GM23338 (cell line): ENCODE measurements at regions not wholly inside any gene's neighbourhood (a gene's known extent, or its start where the extent isn't known, plus 50 kb on each side); places are given as distances from the start of the nearest gene placed in this dataset.

Experiments used
- ATAC-seq: fragments of 200-7000 bp; cut with Tn5 transposase; 3 replicates; pipeline ENCODE4 v1.9.1; 2020
- DNase-seq: peaks from one replicate; pipeline ENCODE4 v3.0.0-alpha.2; 2015; ENCODE audit warnings: low spot score
- H2AFZ ChIP-seq: fragments of 200-600 bp; sonication (generic); 2 replicates; pipeline ENCODE4 v1.8.0; 2016; ENCODE audit warnings: antibody characterized with exemption, mild to moderate bottlenecking, moderate library complexity
- H3F3A ChIP-seq: fragments of 200-600 bp; sonication (generic); replicated peaks from 2 replicates; pipeline ENCODE4 v1.8.0; 2017; ENCODE audit warnings: antibody characterized with exemption, mixed run types, low read depth
- H3K27ac ChIP-seq: fragments of 200-600 bp; sonication (generic); 2 replicates; pipeline ENCODE4 v1.6.1; 2016; ENCODE audit warnings: low read depth
- H3K27me3 ChIP-seq: fragments of 200-600 bp; sonication (generic); 2 replicates; pipeline ENCODE4 v1.8.0; 2016; ENCODE audit warnings: mild to moderate bottlenecking, mixed run types, moderate library complexity; ENCODE audit not compliant: insufficient read depth
- H3K36me3 ChIP-seq: fragments of 200-600 bp; sonication (generic); 2 replicates; pipeline ENCODE4 v1.8.0; 2016; ENCODE audit warnings: mild to moderate bottlenecking; ENCODE audit not compliant: insufficient read depth
- H3K4me1 ChIP-seq: fragments of 200-600 bp; sonication (generic); 2 replicates; pipeline ENCODE4 v1.8.0; 2016; ENCODE audit warnings: mild to moderate bottlenecking, moderate library complexity; ENCODE audit not compliant: insufficient read depth
- H3K4me2 ChIP-seq: fragments of 200-600 bp; sonication (generic); 2 replicates; pipeline ENCODE4 v1.7.1; 2017; ENCODE audit warnings: mixed run types
- H3K4me3 ChIP-seq: fragments of 200-600 bp; sonication (generic); 2 replicates; pipeline ENCODE4 v1.6.1; 2016; ENCODE audit warnings: mixed run types
- H3K79me2 ChIP-seq: fragments of 200-600 bp; sonication (generic); replicated peaks from 2 replicates; pipeline ENCODE4 v1.8.0; 2017; ENCODE audit warnings: mild to moderate bottlenecking; ENCODE audit not compliant: insufficient read depth
- H3K9me2 ChIP-seq: fragments of 200-600 bp; sonication (generic); 2 replicates; pipeline ENCODE4 v1.8.0; 2017; ENCODE audit not compliant: insufficient read depth
- H4K20me1 ChIP-seq: fragments of 200-600 bp; sonication (generic); replicated peaks from 2 replicates; pipeline ENCODE4 v1.8.0; 2017; ENCODE audit warnings: mild to moderate bottlenecking; ENCODE audit not compliant: insufficient read depth
- H3K27ac Mint-ChIP-seq: 2 replicates; pipeline ENCODE4 v1.8.0; 2020; ENCODE audit warnings: inconsistent platforms, mild to moderate bottlenecking, moderate library complexity, mixed read lengths
- H3K27me3 Mint-ChIP-seq: 3 replicates; pipeline ENCODE4 v1.8.0; 2022; ENCODE audit warnings: low read depth, mild to moderate bottlenecking, moderate library complexity, mixed read lengths, inconsistent platforms; ENCODE audit not compliant: insufficient read depth, poor library complexity
- H3K36me3 Mint-ChIP-seq: 3 replicates; pipeline ENCODE4 v1.8.0; 2021; ENCODE audit warnings: low read depth, mild to moderate bottlenecking, inconsistent platforms, moderate library complexity, mixed read lengths
- H3K4me1 Mint-ChIP-seq: 3 replicates; pipeline ENCODE4 v1.8.0; 2020; ENCODE audit warnings: mild to moderate bottlenecking, inconsistent platforms, mixed read lengths
- H3K4me3 Mint-ChIP-seq: 3 replicates; pipeline ENCODE4 v1.8.0; 2021; ENCODE audit warnings: moderate library complexity, mild to moderate bottlenecking, inconsistent platforms, mixed read lengths
- H3K9me3 Mint-ChIP-seq: 3 replicates; pipeline ENCODE4 v1.8.0; 2020; ENCODE audit warnings: moderate library complexity, mild to moderate bottlenecking, inconsistent platforms, mixed read lengths
- CREB1 ChIP-seq: fragments of 250-450 bp; sonication (Bioruptor Pico); IDR thresholded peaks from 2 replicates; pipeline ENCODE4 v1.5.0; 2020; ENCODE audit warnings: low read depth, mild to moderate bottlenecking, moderate library complexity
- ETS1 ChIP-seq: IDR thresholded peaks from 2 replicates; pipeline ENCODE4 v1.6.1; 2016; ENCODE audit warnings: antibody characterized with exemption
- EZH2 ChIP-seq: fragments of 200-600 bp; sonication (generic); IDR thresholded peaks from one replicate; pipeline ENCODE4 v1.8.0; 2017; ENCODE audit warnings: antibody characterized with exemption, mild to moderate bottlenecking, low read depth; ENCODE audit not compliant: unreplicated experiment
- EZH2phosphoT487 ChIP-seq: fragments of 200-600 bp; sonication (generic); IDR thresholded peaks from one replicate; pipeline ENCODE4 v1.8.1; 2018; ENCODE audit warnings: antibody characterized with exemption; ENCODE audit not compliant: unreplicated experiment
- JUNB ChIP-seq: IDR thresholded peaks from one replicate; pipeline ENCODE4 v1.6.1; 2016; ENCODE audit warnings: antibody characterized with exemption; ENCODE audit not compliant: unreplicated experiment
- NANOG ChIP-seq: IDR thresholded peaks from 2 replicates; pipeline ENCODE4 v1.6.1; 2016; ENCODE audit warnings: antibody characterized with exemption, borderline replicate concordance
- POLR2AphosphoS5 ChIP-seq: IDR thresholded peaks from 2 replicates; pipeline ENCODE4 v1.6.1; 2016; ENCODE audit warnings: antibody characterized with exemption, low read depth
- STAT1 ChIP-seq: IDR thresholded peaks from one replicate; pipeline ENCODE4 v1.6.1; 2016; ENCODE audit warnings: antibody characterized with exemption; ENCODE audit not compliant: unreplicated experiment
- ZNF114 ChIP-seq: fragments of 250-450 bp; sonication (Bioruptor Pico); IDR thresholded peaks from 2 replicates; pipeline ENCODE4 v1.5.0; 2020; ENCODE audit warnings: mild to moderate bottlenecking, moderate library complexity
- ZNF331 ChIP-seq: fragments of 250-450 bp; sonication (Bioruptor Pico); IDR thresholded peaks from 2 replicates; pipeline ENCODE4 v1.5.0; 2020; ENCODE audit warnings: low read depth, mild to moderate bottlenecking, moderate library complexity
- TF ChIP-seq, protein P1 (sequence below), 2 experiments: fragments of 200-600 bp in 1 of 2; sonication (generic) in 1 of 2; conservative IDR thresholded peaks; 2 replicates each; pipeline versions ENCODE4 v1.5.1 to v1.6.1; 2016 to 2017; ENCODE audit warnings: antibody characterized with exemption in 2 of 2, low read depth in 2 of 2, mild to moderate bottlenecking in 2 of 2, moderate library complexity in 1 of 2
- TF ChIP-seq, protein P2 (sequence below): IDR thresholded peaks from one replicate; pipeline ENCODE4 v1.6.1; 2018; ENCODE audit warnings: antibody characterized with exemption; ENCODE audit not compliant: unreplicated experiment

DNA sequence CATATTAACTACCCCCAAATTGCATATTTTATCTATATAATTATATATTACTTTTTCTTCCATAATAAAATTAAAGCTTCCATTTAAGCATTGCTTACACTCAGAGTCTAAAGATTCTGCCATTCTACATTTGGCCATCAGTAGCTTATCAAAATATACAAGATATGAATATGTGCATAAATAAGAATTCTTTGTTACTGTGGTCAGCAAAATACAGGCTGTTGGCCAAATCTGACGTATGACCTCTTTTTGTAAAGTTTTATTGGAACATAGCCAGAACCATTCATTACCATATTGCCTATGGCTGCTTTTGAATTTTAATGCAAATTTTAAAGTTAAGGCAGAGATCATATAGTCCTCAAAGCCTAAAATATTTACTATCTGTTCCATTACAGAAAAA, 643.9 kb upstream of the VRK2 start (continued):
- TF ChIP-seq, protein P1, sequence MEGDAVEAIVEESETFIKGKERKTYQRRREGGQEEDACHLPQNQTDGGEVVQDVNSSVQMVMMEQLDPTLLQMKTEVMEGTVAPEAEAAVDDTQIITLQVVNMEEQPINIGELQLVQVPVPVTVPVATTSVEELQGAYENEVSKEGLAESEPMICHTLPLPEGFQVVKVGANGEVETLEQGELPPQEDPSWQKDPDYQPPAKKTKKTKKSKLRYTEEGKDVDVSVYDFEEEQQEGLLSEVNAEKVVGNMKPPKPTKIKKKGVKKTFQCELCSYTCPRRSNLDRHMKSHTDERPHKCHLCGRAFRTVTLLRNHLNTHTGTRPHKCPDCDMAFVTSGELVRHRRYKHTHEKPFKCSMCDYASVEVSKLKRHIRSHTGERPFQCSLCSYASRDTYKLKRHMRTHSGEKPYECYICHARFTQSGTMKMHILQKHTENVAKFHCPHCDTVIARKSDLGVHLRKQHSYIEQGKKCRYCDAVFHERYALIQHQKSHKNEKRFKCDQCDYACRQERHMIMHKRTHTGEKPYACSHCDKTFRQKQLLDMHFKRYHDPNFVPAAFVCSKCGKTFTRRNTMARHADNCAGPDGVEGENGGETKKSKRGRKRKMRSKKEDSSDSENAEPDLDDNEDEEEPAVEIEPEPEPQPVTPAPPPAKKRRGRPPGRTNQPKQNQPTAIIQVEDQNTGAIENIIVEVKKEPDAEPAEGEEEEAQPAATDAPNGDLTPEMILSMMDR (conservative IDR thresholded peaks at IDR 0.05; ENCODE audit: low read depth in 2 of 2), result no peak

- no peak overlapping the region for H3K27ac ChIP-seq
- DNase-seq, result peak; percentile 36
- H3K27ac Mint-ChIP-seq, result no peak overlapping the region; the same call in 1 of the 2 replicates
- TF ChIP-seq, protein P2, sequence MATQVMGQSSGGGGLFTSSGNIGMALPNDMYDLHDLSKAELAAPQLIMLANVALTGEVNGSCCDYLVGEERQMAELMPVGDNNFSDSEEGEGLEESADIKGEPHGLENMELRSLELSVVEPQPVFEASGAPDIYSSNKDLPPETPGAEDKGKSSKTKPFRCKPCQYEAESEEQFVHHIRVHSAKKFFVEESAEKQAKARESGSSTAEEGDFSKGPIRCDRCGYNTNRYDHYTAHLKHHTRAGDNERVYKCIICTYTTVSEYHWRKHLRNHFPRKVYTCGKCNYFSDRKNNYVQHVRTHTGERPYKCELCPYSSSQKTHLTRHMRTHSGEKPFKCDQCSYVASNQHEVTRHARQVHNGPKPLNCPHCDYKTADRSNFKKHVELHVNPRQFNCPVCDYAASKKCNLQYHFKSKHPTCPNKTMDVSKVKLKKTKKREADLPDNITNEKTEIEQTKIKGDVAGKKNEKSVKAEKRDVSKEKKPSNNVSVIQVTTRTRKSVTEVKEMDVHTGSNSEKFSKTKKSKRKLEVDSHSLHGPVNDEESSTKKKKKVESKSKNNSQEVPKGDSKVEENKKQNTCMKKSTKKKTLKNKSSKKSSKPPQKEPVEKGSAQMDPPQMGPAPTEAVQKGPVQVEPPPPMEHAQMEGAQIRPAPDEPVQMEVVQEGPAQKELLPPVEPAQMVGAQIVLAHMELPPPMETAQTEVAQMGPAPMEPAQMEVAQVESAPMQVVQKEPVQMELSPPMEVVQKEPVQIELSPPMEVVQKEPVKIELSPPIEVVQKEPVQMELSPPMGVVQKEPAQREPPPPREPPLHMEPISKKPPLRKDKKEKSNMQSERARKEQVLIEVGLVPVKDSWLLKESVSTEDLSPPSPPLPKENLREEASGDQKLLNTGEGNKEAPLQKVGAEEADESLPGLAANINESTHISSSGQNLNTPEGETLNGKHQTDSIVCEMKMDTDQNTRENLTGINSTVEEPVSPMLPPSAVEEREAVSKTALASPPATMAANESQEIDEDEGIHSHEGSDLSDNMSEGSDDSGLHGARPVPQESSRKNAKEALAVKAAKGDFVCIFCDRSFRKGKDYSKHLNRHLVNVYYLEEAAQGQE, result no peak
- no peak for TF ChIP-seq JUNB
- no peak for TF ChIP-seq EZH2phosphoT487
- no peak for TF ChIP-seq ZNF331
- no peak for TF ChIP-seq ETS1
- TF ChIP-seq NANOG, result no peak
- TF ChIP-seq ZNF114 (CRISPR knock-in tag), result no peak
- TF ChIP-seq POLR2AphosphoS5, result no peak
- no peak for TF ChIP-seq CREB1 (CRISPR knock-in tag)
- TF ChIP-seq, protein P1 (conservative IDR thresholded peaks at IDR 0.05; ENCODE audit: low read depth in 2 of 2), result no peak
- TF ChIP-seq STAT1, result no peak
- TF ChIP-seq EZH2, result no peak
These were observed 638.8 kb upstream of the VRK2 start for GRCh38 chr2:57407772-57408201.

More at GRCh38 chr2:57407772-57408201, 638.8 kb upstream of the VRK2 start:
- H3K9me2 ChIP-seq, result no peaks in the 10 kb centered on the region
- Mint-ChIP-seq H3K27me3 (peaks cover 1% of the 10 kb centered on the region), H3K36me3 (no peaks in the 10 kb centered on the region), H3K9me3 (0 out of 3 replicates have a peak, but pooled peaks cover 7% of the 10 kb centered on the region), H3K4me3 (no peak overlapping the region), H3K4me1 (peaks cover 9% of the 10 kb centered on the region; the same call in 2 of the 3 replicates)
- H3K4me3 ChIP-seq, result no peak overlapping the region
- no peaks in the 10 kb centered on the region for H3K79me2 ChIP-seq
- peaks cover 8% of the 10 kb centered on the region; the same call in 1 of the 2 replicates for H3K4me1 ChIP-seq
- no peaks in the 10 kb centered on the region for H3K36me3 ChIP-seq
- no peaks in the 10 kb centered on the region for H3K27me3 ChIP-seq
- peak overlapping the region; percentile 26; the same call in 1 of the 2 replicates for H3K4me2 ChIP-seq
- no peaks in the 10 kb centered on the region for H4K20me1 ChIP-seq
- H2AFZ ChIP-seq, result peak overlapping the region; percentile 86; the same call in 1 of the 2 replicates
- no peaks in the 10 kb centered on the region for H3F3A ChIP-seq
- ATAC-seq, result peak; percentile 81
